HG02571 (cell line): ENCODE measurements at regions not wholly inside any gene's neighbourhood (a gene's known extent, or its start where the extent isn't known, plus 50 kb on each side); places are given as distances from the start of the nearest gene placed in this dataset.
A peak's percentile ranks its signal among the peaks of the same experiment; 100 is the strongest.
"Not testable (repeated sequence)": the region's sequence is repeated elsewhere in the genome, so short reads cannot be mapped to it uniquely, and the experiment has no call there.

Experiments used
- ATAC-seq: cut with Tn5 transposase; IDR thresholded peaks from one replicate; pipeline ENCODE4 v1.9.1; 2021; ENCODE audit warnings: mild to moderate bottlenecking, moderate library complexity; ENCODE audit not compliant: unreplicated experiment

GRCh38 chr21:25170681-25171080 lies 436.6 kb downstream of the MRPL39 start:
- ATAC-seq = no peak

- ATAC-seq = no peak
Measured at GRCh38 chr21:25169370-25169769, 437.9 kb downstream of the MRPL39 start.

GRCh38 chr21:25166904-25167303 lies 440.4 kb downstream of the MRPL39 start:
- not testable (repeated sequence) for ATAC-seq

GRCh38 chr21:25161571-25161970 lies 445.7 kb downstream of the MRPL39 start:
- ATAC-seq = no peak

- ATAC-seq = not testable (repeated sequence)
Measured at GRCh38 chr21:25155020-25155419, 452.3 kb downstream of the MRPL39 start.

GRCh38 chr21:25149022-25149421 lies 458.3 kb downstream of the MRPL39 start:
- ATAC-seq = no peak

GRCh38 chr21:25139414-25139813 lies 467.9 kb downstream of the MRPL39 start:
- ATAC-seq = no peak

GRCh38 chr21:25133939-25134338 lies 473.3 kb downstream of the MRPL39 start:
- ATAC-seq = no peak

- no peak for ATAC-seq
Measured at GRCh38 chr21:25127811-25128210, 479.5 kb downstream of the MRPL39 start.

GRCh38 chr21:25127007-25127406 lies 480.3 kb downstream of the MRPL39 start:
- ATAC-seq = no peak

- no peak for ATAC-seq
Measured at GRCh38 chr21:25126564-25126963, 480.7 kb downstream of the MRPL39 start.

- no peak for ATAC-seq
Measured at GRCh38 chr21:25118648-25119047, 488.6 kb downstream of the MRPL39 start.

- peak; percentile 69 for ATAC-seq
Measured at GRCh38 chr21:25115021-25115420, 492.3 kb downstream of the MRPL39 start.

GRCh38 chr21:25107708-25108107 lies 499.6 kb downstream of the MRPL39 start:
- no peak for ATAC-seq

- ATAC-seq = no peak
Measured at GRCh38 chr21:25103500-25104207, 503.6 kb downstream of the MRPL39 start.

GRCh38 chr21:25097648-25098047 lies 509.6 kb downstream of the MRPL39 start:
- no peak for ATAC-seq

GRCh38 chr21:25094695-25095094 lies 512.6 kb downstream of the MRPL39 start:
- ATAC-seq = no peak

- no peak for ATAC-seq
Measured at GRCh38 chr21:25092441-25093011, 514.8 kb downstream of the MRPL39 start.

GRCh38 chr21:25081096-25081495 lies 526.2 kb downstream of the MRPL39 start:
- ATAC-seq = no peak

GRCh38 chr21:25080661-25081060 lies 526.6 kb downstream of the MRPL39 start:
- ATAC-seq = no peak

- ATAC-seq = no peak
Measured at GRCh38 chr21:25080141-25080540, 527.1 kb downstream of the MRPL39 start.

- no peak for ATAC-seq
Measured at GRCh38 chr21:25079053-25079452, 528.2 kb downstream of the MRPL39 start.

GRCh38 chr21:25062061-25062460 lies 545.2 kb downstream of the MRPL39 start:
- ATAC-seq = no peak
